PC-9 (cell line): ENCODE measurements at regions not wholly inside any gene's neighbourhood (a gene's known extent, or its start where the extent isn't known, plus 50 kb on each side); places are given as distances from the start of the nearest gene placed in this dataset.

Experiments
- CTCF ChIP-seq: fragments of 200-600 bp; sonication (generic); conservative IDR thresholded peaks from 2 replicates; pipeline ENCODE4 v1.6.1; 2017; ENCODE audit warnings: mixed run types, antibody characterized with exemption, mild to moderate bottlenecking, moderate library complexity
- EZH2 ChIP-seq: fragments of 200-600 bp; sonication (generic); IDR thresholded peaks from 2 replicates; pipeline ENCODE4 v1.8.0; 2017; ENCODE audit warnings: antibody characterized with exemption, low read depth

- TF ChIP-seq CTCF (no peak), EZH2 (no peak)
These were observed 592.8 kb downstream of the DMRTA1 start for GRCh38 chr9:23039402-23039801.
